HFFc6 (cell line): ENCODE measurements at regions not wholly inside any gene's neighbourhood (a gene's known extent, or its start where the extent isn't known, plus 50 kb on each side); places are given as distances from the start of the nearest gene placed in this dataset.

Experiments
- DNase-seq: peaks from one replicate; pipeline ENCODE4 v3.0.0-alpha.2; 2018
- H3K27ac Mint-ChIP-seq: 2 replicates; pipeline ENCODE4 v1.8.0; 2020; ENCODE audit warnings: mild to moderate bottlenecking, mixed read lengths
- H3K27me3 Mint-ChIP-seq: 2 replicates; pipeline ENCODE4 v1.8.0; 2021; ENCODE audit warnings: mild to moderate bottlenecking, moderate library complexity, mixed read lengths; ENCODE audit not compliant: insufficient read depth
- H3K36me3 Mint-ChIP-seq: 2 replicates; pipeline ENCODE4 v1.8.0; 2021; ENCODE audit warnings: low read depth, mixed read lengths
- H3K4me1 Mint-ChIP-seq: 2 replicates; pipeline ENCODE4 v1.8.0; 2020; ENCODE audit warnings: low read depth, mixed read lengths
- H3K4me3 Mint-ChIP-seq: 2 replicates; pipeline ENCODE4 v1.8.0; 2020; ENCODE audit warnings: mild to moderate bottlenecking, moderate library complexity, mixed read lengths
- H3K9me3 Mint-ChIP-seq: 2 replicates; pipeline ENCODE4 v1.8.0; 2020; ENCODE audit warnings: mild to moderate bottlenecking, mixed read lengths
- CTCF ChIP-seq: fragments of 200-600 bp; sonication (generic); IDR thresholded peaks from 2 replicates; pipeline ENCODE4 v1.5.0; 2021; ENCODE audit warnings: antibody characterized with exemption, mild to moderate bottlenecking

GRCh38 chr4:29066861-29067260 is 1653.3 kb upstream of the PCDH7 start:
- Mint-ChIP-seq H3K36me3 (peaks cover 22% of the 10 kb centered on the region), H3K27ac (peak overlapping the region; percentile 43), H3K4me3 (no peak overlapping the region; the same call in 1 of the 2 replicates), H3K9me3 (peaks cover 4% of the 10 kb centered on the region), H3K27me3 (no peaks in the 10 kb centered on the region), H3K4me1 (peaks cover 37% of the 10 kb centered on the region)
- no peak for TF ChIP-seq CTCF
- peak; percentile 53 for DNase-seq

GRCh38 chr4:29073571-29073970 is 1646.6 kb upstream of the PCDH7 start:
- Mint-ChIP-seq H3K4me1 (no peaks in the 10 kb centered on the region), H3K4me3 (no peak overlapping the region)
- TF ChIP-seq CTCF: no peak

GRCh38 chr4:29075366-29075765 is 1644.8 kb upstream of the PCDH7 start:
- no peak for DNase-seq
- Mint-ChIP-seq H3K4me3 (no peak overlapping the region), H3K36me3 (peaks cover 25% of the 10 kb centered on the region), H3K9me3 (peaks cover 11% of the 10 kb centered on the region), H3K27me3 (no peaks in the 10 kb centered on the region), H3K27ac (no peak overlapping the region), H3K4me1 (no peaks in the 10 kb centered on the region)
- TF ChIP-seq CTCF: no peak

More at GRCh38 chr4:29073571-29073970, 1646.6 kb upstream of the PCDH7 start:
- DNase-seq: no peak
- Mint-ChIP-seq H3K27ac (no peak overlapping the region), H3K36me3 (peaks cover 32% of the 10 kb centered on the region), H3K27me3 (no peaks in the 10 kb centered on the region), H3K9me3 (peaks cover 11% of the 10 kb centered on the region)

- Mint-ChIP-seq H3K4me1 (peaks cover 7% of the 10 kb centered on the region; the same call in 1 of the 2 replicates), H3K9me3 (no peaks in the 10 kb centered on the region)
Observed at GRCh38 chr4:29079260-29079659, 1640.9 kb upstream of the PCDH7 start.

GRCh38 chr4:29081234-29081955 is 1638.8 kb upstream of the PCDH7 start:
- H3K9me3 Mint-ChIP-seq: no peaks in the 10 kb centered on the region
- no peaks in the 10 kb centered on the region for H3K27me3 Mint-ChIP-seq
- H3K4me3 Mint-ChIP-seq: no peak overlapping the region
- peaks cover 7% of the 10 kb centered on the region; the same call in 1 of the 2 replicates for H3K4me1 Mint-ChIP-seq
- H3K36me3 Mint-ChIP-seq: no peaks in the 10 kb centered on the region
- DNase-seq: peak; percentile 21
- no peak overlapping the region for H3K27ac Mint-ChIP-seq
- peak; percentile 83 for TF ChIP-seq CTCF

More at GRCh38 chr4:29079260-29079659, 1640.9 kb upstream of the PCDH7 start:
- H3K36me3 Mint-ChIP-seq: no peaks in the 10 kb centered on the region; the same call in 1 of the 2 replicates
- H3K27me3 Mint-ChIP-seq: no peaks in the 10 kb centered on the region
- H3K4me3 Mint-ChIP-seq: no peak overlapping the region
- H3K27ac Mint-ChIP-seq: no peak overlapping the region
- 0 out of 2 replicates have a peak, but pooled peaks have one; percentile 7 for TF ChIP-seq CTCF
- no peak for DNase-seq
